C1 segment of cervical spinal cord (tissue), 14 donors: ENCODE measurements at regions not wholly inside any gene's neighbourhood (a gene's known extent, or its start where the extent isn't known, plus 50 kb on each side); places are given as distances from the start of the nearest gene placed in this dataset.
"Not testable (repeated sequence)": the region's sequence is repeated elsewhere in the genome, so short reads cannot be mapped to it uniquely, and the experiment has no call there.

ENCODE experiments used
- DNase-seq, 14 donors: peaks; one replicate each; lab custom pipeline; 2025; lab: John Stamatoyannopoulos, UW

DNA sequence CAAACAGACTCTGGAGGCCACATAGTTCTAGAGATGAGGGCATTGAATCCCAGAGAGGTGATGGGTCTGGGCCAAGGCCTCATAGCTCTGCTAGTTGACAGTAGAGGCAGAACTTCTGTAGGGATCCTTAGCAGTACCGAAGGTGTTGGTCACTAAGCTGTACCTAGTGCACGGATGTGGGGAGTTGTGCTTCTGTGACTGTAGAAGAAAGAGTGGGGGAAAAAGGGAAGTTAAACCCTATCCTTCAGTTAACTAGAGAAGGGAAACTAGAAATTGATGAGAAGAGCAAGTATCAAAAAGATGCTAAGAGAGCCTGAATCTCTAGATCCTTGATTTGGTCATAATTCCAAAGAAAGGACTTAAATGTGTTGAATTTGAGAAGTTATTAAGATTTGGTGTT lies 186.7 kb downstream of the NFKBIZ start:
- no peak for DNase-seq

GRCh38 chr3:102036472-102036871 lies 187.2 kb downstream of the NFKBIZ start:
- DNase-seq = no peak

GRCh38 chr3:102037209-102037608 lies 187.9 kb downstream of the NFKBIZ start:
- no peak for DNase-seq

- DNase-seq = no peak
These were observed 188.5 kb downstream of the NFKBIZ start for GRCh38 chr3:102037791-102038190.

DNA sequence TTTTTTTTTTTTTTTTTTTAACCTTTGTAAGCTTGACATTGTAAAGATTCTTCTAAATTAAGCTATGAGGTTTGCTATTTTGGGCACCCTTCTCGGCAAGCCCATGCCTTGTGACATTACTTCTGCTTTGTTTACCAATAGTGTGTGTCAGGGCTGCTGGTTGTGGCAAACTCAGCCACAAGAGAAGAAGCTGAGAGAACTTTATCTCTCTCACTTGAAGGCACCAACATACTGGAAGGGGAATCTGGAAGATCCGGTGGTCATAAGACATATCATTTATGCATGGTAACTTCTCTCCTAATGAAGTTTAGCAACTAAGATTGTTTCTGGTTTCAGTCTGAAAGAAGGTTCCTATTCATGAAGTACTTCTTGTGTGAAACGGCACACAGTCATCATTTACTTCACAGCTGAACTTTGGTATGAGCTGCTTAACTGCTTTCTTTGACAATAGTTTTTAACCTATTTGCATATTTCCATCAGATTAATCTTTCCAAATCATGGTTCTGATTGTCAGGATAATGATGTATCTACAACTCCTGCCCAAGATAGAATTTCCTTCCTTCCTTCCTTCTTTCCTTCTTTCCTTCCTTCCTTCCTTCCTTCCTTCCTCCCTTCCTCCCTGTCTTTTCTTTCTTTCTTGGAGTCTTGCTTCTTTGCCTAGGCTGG lies 189.3 kb downstream of the NFKBIZ start:
- peak in 5 of 14 donors; percentile 1 to 17 (median 16) for DNase-seq

DNA sequence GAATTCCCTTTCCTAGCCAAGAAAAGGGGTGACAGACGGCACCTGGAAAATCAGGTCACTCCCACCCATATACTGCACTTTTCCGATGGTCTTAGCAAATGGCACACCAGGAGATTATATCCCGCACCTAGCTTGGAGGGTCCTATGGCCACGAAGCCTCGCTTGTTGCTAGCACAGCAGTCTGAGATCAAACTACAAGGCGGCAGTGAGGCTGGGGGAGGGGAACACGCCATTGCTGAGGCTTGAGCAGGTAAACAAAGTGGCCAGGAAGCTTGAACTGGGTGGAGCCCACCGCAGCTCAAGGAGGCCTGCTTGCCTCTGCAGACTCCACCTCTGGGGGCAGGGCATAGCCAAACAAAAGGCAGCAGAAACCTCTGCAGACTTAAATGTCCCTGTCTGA lies 190.8 kb downstream of the NFKBIZ start:
- not testable (repeated sequence) for DNase-seq

DNA sequence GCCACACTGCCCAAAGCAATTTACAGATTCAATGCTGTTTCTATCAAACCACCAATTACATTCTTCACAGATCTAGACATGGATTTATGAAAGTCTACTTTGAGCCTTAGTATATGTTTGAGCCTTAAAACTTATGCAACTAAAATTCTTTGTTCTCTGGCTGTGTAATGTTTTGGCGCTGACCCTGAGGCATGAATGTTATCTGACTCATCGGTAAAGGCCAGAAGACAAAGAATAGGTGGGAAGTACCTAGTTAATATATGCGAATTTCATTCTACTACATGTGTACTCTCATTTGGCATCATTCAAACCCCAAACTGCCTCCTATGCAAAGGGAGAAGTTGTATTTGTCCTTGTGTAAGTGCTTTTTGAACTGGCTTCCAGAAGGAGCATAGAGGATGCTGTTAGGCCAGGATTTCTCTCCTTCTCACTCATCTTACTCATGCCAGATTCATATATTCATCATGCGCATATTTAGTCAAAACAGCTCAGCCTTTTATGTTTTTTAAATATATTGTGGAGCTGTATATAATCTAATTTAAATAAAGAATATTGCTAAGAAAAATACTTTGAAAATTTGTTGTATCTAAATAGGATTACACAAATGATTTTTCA lies 204.2 kb downstream of the NFKBIZ start:
- DNase-seq = no peak

DNA sequence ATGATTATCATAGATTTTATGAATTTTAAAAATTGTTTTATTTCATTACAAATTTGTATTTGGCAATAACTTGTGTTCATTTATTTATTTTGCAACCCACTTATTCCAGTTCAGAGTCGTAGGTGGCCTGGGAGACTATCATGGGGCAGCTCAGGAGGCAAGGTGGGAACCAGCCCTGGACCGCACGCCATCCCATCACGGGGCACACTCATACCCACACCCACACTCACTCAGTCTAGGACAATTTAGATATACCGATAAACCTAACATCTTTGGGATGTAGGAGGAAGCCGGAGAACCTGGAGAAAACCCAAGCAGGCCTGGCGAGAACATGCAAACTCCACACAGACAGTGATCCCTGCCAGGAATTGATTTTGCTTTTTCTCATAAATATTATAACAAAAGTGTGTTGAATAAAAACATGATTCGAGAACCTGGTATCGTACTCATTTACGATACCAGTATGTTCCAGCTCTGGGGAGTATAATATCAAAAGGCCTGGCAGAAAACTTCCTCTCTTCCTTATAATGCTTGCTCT lies 205.3 kb downstream of the NFKBIZ start:
- DNase-seq = no peak

DNA sequence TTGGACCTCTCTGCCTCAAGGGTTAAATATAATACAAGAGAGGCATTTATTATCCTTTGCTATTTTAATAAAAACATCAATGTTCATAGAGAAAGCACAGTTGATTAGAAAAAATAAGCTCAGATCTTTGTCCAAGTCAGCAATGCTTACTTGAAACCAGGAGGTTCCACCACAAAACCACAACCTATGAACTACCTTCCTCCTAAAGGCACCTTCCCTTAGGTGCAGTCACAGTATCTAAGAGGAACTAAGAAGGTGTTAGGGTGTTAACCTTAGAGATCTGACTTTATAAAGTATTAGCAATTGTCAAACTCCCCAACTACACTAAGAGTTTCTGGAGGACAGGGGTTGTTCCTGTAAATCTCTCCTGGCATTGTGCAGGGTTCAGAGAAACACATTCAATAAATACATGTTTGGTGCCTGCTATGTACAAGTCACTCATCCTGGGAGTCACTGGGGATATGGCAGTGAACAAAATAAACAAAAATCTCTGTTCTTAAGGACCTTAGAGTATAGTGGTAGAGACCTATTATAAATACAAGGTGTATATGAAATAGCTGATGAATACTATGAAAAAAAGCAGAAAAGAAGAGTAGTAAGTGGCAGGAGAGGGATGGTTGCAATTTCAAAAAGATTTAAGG lies 208.6 kb downstream of the NFKBIZ start:
- DNase-seq = no peak

DNA sequence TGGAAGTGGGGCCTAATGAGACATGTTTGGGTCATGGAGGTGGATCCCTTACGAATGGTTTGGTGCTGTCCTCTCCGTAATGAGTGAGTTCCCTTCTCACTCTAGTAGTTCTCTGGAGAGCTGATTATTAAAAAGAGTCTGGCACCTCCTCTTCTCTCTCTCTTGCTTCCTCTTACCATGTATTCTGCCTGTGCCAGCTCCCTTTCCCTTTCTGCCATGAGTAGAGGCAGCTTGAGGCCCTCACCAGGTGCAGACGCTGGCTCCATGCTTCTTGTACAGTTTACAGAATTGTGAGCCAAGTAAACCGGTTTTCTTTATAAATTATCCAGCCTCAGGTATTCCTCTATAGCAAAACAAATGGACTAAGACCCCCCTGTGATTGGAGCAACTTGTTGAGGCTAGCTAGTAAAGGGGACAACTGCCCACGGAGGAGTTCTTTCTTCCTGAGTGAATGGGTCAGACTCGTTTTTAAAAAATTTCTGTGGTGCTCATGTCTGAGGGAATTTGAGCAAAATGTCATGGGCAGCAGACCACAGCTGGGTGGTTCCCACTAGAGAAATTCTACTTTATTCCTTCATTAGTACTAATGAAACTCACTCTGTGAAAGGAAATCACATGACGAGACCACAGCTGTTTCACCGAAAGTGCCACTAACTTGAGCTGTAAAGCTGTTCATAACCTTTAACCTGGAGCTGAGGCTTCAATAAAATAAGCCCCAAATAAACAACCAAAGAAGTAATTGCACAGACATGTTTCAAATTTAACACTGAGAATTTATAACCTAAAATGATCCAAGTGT lies 210.0 kb downstream of the NFKBIZ start:
- DNase-seq = no peak

GRCh38 chr3:102060814-102061213 lies 211.5 kb downstream of the NFKBIZ start:
- no peak for DNase-seq

DNA sequence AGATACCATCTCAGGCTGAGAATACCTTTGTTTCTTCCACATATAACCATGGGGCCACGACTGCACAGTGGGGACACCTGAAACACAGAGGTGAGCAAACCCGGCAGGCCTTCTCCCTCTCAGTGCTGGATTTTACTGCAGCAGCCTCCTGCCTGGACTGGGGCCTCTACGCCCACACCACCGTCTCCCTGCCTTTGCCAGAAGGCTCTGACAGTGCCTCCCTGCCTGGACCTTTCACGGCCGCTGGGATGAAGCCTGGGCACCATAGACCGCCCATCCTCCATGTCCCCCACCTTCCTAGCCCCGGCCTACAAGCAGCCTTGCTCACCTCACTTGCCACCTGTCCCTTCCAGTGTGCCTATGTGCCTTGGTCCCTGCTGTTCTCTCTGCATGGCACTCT lies 214.3 kb downstream of the NFKBIZ start:
- no peak for DNase-seq

DNA sequence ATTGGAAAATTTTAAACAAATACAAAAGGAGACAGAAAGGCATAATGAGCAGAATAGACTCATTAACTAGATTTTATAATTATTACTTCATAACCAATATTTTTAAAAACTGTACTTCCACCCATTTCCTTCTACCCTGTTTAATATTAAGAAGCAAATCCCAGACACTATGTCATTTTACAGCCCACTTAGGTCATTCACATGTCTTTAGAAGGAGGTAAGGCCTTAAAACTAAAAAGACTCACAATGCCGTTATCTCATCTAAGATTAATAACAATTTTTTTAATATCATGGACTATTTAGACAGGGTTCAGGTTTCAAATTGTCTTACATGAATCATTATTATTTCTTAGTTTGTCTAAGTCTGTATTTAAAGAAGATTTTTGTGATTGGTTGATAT lies 217.2 kb downstream of the NFKBIZ start:
- no peak for DNase-seq

- no peak for DNase-seq
These were observed 219.0 kb downstream of the NFKBIZ start for GRCh38 chr3:102068327-102068726.

- no peak for DNase-seq
These were observed 219.4 kb downstream of the NFKBIZ start for GRCh38 chr3:102068736-102069135.

DNA sequence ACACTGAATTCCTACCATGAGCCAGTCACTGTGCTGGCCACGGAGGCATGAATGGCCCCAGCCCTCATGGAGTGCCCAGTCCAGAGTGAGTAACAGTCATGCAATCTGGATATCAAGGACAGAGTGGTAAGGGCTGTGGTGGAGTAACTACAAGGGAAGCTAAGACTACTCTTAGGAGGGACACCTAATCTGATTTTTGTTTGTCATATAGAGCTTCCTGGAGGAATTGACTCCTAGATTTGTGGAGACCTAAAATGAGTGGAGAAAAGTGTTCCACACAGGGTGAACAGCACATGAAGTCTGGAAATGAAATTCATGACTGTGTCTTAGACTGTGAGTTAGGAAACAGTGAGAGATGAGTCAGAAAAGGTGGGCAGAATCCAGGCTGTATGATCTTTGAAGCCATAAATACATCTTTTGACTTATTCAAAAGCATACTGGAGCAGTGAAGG lies 219.9 kb downstream of the NFKBIZ start:
- no peak for DNase-seq

DNA sequence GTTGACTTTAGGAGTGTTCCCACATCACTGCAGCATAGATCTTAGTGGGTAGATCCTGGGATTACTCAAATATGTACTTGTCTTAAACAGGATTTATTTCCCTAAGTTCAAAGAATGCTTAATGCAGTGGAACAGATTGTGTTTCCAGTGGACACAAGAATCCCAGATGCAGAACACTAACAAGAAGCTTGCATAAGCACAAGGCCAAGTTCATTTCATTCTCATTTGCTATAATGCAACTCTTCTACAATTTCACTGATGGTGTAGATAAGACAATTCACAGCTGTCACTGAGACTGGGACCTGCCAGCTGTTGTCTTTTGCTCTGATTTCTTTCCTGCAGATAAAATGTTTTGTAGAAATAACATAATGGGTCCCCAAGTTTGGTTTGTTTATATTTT lies 225.6 kb downstream of the NFKBIZ start:
- no peak for DNase-seq

- DNase-seq = no peak
These were observed 229.1 kb downstream of the NFKBIZ start for GRCh38 chr3:102078401-102078800.

DNA sequence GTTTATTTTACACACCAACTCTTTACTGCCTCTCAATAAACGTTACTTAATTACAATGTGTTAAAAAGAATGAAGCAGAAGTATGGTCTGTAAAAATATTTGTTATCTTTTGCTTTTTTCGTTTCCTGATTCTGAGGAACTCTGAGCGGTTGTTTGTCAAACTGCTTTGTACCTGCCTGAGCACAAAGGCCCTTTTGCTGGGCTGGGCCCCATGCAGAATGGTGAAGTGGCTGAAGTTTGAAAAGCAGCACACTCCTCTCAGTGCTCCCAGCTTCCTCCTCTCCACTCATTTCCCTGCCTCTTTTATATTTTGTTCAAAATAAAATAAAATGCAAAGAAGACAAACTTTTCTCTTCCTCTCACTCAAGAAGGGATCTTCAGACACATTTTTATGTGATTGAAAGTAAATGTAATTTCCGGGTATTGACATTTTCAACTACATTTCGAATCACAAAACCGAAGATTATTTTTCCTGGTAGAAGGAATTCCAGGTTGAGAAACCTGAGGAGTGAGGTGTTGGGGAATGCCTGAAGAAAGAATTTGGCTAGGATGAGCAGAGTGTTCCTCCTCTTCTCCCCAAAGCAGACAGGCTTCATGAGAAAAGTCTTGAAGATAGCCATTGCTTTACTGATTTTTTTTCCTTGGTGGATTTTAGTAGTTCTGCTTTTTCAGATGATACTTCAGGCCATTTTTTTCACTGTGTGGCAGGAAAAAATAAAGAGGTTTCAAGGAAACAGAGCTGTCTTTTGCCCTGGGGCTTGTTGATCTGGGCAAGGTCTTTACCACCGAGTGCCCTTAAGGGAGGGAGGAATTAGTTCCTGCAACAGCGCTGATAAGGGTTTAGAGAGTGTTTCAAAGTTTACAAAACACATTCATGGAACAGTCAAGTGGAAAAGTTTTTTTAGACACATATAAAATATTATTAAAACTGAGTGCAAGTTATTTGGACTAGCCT lies 229.8 kb downstream of the NFKBIZ start:
- no peak for DNase-seq

DNA sequence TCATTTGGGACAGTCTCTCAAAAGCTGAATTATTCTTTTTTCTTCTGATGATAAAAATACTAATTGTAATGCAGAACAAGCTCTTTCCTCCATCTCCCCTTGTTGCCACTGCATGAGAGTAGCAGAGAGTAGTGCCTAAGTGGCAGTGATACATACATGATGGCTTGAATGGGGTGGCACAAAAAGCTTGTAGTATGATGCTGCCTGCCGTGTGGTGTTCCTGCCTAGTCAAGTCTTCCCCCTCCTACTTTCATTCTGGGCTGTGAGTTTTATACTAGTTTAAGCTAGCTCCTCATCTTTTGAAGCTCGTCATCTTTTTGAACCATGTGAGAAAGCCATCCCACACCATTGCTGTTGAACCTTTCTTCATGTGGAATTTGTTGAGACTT lies 230.5 kb downstream of the NFKBIZ start:
- no peak for DNase-seq
